Globus pallidus (tissue), 1 donor: ENCODE measurements at regions not wholly inside any gene's neighbourhood (a gene's known extent, or its start where the extent isn't known, plus 50 kb on each side); places are given as distances from the start of the nearest gene placed in this dataset.

ENCODE experiments used
- DNase-seq: peaks from one replicate; pipeline ENCODE4 v3.0.0-alpha.2; 2015; ENCODE audit warnings: low spot score

DNA sequence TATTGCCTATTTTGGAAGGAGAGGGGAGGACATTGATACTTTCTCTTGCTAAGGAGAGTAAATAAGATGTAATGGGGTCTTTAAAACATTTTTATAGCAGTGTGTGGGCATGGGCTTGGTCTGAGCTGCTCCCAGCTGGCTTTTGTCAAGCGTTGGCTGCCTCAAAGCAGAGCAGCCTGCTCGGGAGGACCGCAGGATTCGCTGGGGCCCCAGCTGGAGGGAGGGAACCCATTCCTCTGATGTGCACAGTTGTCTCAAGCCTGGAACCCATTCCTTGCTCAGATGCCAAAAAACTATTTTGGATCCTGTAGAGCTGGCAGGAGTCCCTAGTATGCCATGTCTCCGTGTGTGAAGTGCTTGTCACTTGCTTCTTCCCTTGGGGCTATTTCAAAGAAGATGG, 59.4 kb upstream of the RMDN2 start:
- DNase-seq: no peak

DNA sequence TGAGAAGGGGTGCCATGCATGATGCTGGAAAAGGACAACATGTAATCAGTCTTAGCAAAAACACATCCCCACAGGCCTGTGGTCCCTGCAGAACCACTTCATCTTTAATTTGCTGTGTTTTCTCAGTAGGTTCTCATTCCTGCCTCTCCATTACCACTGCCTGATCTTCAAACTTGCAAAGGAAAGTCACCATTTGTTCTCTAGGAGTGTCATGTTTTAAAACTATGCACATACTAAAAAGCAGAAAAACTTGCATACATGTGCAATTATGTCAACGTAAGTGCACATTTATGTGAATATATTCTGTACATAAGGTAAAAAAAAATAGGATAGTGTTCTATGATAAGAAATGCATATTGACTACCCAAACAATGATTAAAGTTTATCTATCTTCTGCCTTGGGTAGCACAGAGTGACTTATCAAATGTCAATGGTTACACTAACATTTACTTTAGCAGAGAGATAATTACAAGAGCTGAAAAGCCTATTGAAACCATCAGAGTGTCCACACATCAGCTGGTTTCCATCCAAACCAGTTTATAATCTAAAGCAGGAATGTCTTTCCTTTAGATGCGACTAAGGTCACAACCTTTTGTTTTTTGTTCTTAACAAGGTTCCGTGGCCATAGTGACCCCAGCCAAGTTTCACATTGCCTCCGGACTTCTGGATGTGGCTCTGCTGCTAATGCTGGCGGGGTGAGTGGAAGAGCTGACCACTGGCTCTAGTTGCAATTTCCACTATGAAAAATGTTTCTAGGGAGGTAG, 58.7 kb upstream of the RMDN2 start:
- no peak for DNase-seq

DNA sequence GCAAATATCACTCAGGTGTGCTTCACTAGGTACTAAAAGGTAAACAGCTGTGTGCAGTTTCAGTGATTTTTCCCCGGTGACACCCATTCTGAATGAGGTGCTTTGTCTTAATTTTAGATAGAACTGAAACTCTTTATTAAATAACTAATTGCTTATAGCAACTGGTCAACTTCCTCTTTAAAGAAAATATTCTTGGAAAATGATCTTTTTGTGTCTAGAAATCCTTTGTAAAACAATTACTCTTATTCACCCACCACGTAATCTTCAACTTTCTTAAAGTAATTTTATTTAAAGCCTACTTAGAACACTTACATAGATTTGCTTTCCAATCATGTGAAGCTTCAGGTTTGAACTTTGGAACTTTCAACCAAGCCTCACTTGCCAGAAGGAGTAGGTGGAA, 57.9 kb upstream of the RMDN2 start:
- no peak for DNase-seq

DNA sequence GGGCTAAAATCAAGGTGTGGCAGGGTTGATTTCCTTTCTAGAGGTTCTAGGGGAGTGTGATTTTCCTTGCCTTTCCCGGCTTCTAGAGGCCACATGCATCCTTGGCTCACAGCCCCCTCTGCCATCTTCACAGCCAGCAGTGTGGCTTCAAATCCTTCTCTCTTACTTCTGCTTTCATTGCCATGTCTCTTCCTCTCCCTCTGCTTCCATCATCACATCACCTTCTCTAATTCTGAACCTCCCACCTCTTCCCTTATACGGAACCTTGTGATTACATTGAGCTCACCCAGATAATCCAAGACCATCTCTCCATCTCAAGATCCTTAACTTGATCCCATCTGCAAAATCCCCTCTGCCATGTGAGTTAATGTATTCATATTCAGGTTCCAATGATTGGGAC, 56.2 kb upstream of the RMDN2 start:
- no peak for DNase-seq

DNA sequence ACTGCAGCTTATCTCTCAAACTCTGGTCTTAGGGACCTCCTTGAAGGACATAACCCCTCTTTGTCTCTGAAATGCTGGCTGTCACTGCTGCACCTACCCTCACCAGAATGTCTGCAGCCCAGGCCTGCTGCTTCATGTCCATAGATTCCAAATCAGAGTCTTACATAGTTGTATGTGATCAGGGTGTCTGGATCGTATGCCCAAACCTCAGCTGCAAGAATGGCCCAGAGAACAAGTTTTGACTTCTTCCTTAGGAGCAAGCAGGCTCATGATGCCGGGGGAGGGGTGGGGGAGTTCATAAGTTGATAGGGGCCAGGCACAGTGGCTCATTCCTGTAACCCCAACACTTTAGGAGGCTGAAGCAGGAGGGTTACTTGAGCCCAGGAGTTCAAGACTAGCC, 55.8 kb upstream of the RMDN2 start:
- DNase-seq: no peak

GRCh38 chr2:37869771-37870170, 55.3 kb upstream of the RMDN2 start:
- no peak for DNase-seq

DNA sequence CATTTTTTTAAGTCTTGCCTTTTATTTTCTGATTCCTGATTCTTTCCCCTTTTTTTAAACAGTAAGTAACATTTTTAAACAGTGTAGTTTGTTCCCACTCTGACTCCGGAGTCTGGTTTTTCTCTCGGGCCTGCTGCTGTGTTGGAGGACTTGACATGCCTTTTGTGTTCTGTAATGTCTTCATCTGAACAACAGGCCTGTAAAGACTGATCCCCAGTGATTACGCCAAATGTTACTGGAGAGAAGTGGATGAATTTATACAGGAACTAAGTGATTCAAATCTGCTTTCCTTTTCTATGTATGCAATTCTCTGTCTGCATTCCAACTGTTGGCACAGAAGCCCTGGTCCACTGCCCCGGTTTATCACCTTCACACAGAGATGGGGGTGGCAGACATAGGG, 54.3 kb upstream of the RMDN2 start:
- DNase-seq: no peak

GRCh38 chr2:37871456-37872191, 53.5 kb upstream of the RMDN2 start:
- no peak for DNase-seq

- DNase-seq: no peak
Measured at GRCh38 chr2:37872192-37872750, 52.8 kb upstream of the RMDN2 start.

- no peak for DNase-seq
Measured at GRCh38 chr2:37873229-37873628, 51.9 kb upstream of the RMDN2 start.

GRCh38 chr2:37873749-37874330, 51.2 kb upstream of the RMDN2 start:
- no peak for DNase-seq

DNA sequence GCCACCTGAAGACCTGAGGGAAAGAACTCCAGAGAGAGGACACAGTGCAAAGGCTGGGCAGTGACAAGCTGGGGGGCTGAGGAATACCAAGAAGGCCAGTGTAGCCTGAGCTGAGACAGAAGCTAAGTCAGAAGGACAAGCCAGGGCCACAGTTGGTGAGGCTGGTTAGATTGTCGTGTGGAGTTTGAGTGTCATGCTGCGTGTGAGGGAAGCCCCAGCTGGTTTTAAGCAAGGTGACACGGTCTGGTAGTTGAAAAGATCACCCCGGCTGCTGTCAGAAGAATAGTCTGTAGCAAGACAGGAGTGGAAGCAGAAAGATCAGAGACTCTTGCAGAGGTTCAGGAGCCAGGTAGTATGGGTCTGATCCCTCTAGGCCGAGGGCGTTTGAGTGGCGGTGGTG, 50.6 kb upstream of the RMDN2 start:
- no peak for DNase-seq
